Osteocyte (in vitro differentiated cells): ENCODE measurements at regions not wholly inside any gene's neighbourhood (a gene's known extent, or its start where the extent isn't known, plus 50 kb on each side); places are given as distances from the start of the nearest gene placed in this dataset.

Source experiments
- DNase-seq: peaks from one replicate; pipeline ENCODE4 v3.0.0; 2021; ENCODE audit warnings: mixed read lengths; ENCODE audit not compliant: unreplicated experiment; ENCODE audit errors: extremely low spot score
- H3K27ac Mint-ChIP-seq: one replicate; pipeline ENCODE4 v1.8.0; 2021; ENCODE audit warnings: mild to moderate bottlenecking, mixed read lengths; ENCODE audit not compliant: unreplicated experiment
- H3K27me3 Mint-ChIP-seq: one replicate; pipeline ENCODE4 v1.8.0; 2021; ENCODE audit warnings: mixed read lengths; ENCODE audit not compliant: unreplicated experiment
- H3K36me3 Mint-ChIP-seq: one replicate; pipeline ENCODE4 v1.8.0; 2021; ENCODE audit warnings: mixed read lengths; ENCODE audit not compliant: unreplicated experiment
- H3K4me1 Mint-ChIP-seq: one replicate; pipeline ENCODE4 v1.8.0; 2021; ENCODE audit warnings: mixed read lengths; ENCODE audit not compliant: unreplicated experiment
- H3K4me3 Mint-ChIP-seq: one replicate; pipeline ENCODE4 v1.8.0; 2021; ENCODE audit warnings: mild to moderate bottlenecking, moderate library complexity, mixed read lengths; ENCODE audit not compliant: unreplicated experiment
- H3K9me3 Mint-ChIP-seq: one replicate; pipeline ENCODE4 v1.8.0; 2021; ENCODE audit warnings: mixed read lengths; ENCODE audit not compliant: unreplicated experiment
- CTCF ChIP-seq: fragments of 200-600 bp; sonication (generic); IDR thresholded peaks from 2 replicates; pipeline ENCODE4 v1.5.0; 2021; ENCODE audit warnings: antibody characterized with exemption, mild to moderate bottlenecking, moderate library complexity

DNA sequence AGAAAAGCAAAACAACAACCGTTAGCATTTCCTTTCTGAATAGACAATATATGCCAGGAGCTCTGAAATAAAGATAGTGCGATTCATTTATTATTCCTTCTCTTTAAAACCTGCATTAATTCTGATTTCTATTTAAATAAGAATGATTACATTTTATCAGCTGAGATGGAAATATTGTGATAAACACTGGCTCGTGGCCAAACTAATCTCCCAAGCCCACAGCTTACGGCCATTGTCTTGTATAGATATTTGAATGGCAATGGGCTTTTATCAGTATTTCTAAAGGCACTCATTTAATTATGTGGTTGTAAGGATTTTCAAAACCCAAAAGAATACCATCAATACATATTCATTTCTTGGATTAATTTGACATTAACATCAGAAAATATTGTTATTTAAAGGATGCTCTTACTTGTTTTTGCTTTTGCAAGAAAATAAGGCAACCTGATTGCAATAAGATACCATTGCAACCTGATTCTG is 123.7 kb upstream of the IRX5 start:
- H3K27me3 Mint-ChIP-seq = no peaks in the 10 kb centered on the region
- H3K4me1 Mint-ChIP-seq = no peaks in the 10 kb centered on the region
- no peak for DNase-seq
- H3K4me3 Mint-ChIP-seq = no peak overlapping the region
- H3K36me3 Mint-ChIP-seq = no peaks in the 10 kb centered on the region
- no peaks in the 10 kb centered on the region for H3K9me3 Mint-ChIP-seq
- no peak for TF ChIP-seq CTCF
- H3K27ac Mint-ChIP-seq = no peak overlapping the region

GRCh38 chr16:54806378-54806777 is 124.3 kb upstream of the IRX5 start:
- no peaks in the 10 kb centered on the region for H3K27me3 Mint-ChIP-seq
- TF ChIP-seq CTCF = no peak
- H3K9me3 Mint-ChIP-seq = no peaks in the 10 kb centered on the region
- H3K36me3 Mint-ChIP-seq = no peaks in the 10 kb centered on the region
- no peak overlapping the region for H3K4me3 Mint-ChIP-seq
- no peaks in the 10 kb centered on the region for H3K4me1 Mint-ChIP-seq
- no peak overlapping the region for H3K27ac Mint-ChIP-seq
- no peak for DNase-seq

DNA sequence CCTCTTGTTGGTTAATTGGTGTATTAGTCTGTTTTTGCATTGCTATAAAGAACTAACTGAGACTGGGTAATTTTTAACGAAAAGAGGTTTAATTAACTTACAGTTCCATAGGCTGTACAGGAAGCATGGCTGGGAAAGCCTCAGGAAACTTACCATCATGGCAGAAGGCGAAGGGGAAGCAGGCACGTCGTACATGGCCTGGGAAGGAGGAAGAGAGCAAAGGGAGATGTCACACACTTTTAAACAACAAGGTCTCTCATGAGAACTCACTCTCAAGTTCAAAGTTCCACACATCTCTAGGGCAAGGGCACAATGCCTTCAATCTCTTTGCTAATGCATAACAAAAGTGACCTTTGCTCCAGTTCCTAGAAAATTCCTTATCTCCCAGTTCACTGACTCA is 125.0 kb upstream of the IRX5 start:
- Mint-ChIP-seq H3K36me3 (no peaks in the 10 kb centered on the region), H3K4me3 (no peak overlapping the region), H3K27ac (no peak overlapping the region), H3K9me3 (no peaks in the 10 kb centered on the region), H3K4me1 (no peaks in the 10 kb centered on the region), H3K27me3 (no peaks in the 10 kb centered on the region)
- DNase-seq = no peak
- TF ChIP-seq CTCF = no peak

DNA sequence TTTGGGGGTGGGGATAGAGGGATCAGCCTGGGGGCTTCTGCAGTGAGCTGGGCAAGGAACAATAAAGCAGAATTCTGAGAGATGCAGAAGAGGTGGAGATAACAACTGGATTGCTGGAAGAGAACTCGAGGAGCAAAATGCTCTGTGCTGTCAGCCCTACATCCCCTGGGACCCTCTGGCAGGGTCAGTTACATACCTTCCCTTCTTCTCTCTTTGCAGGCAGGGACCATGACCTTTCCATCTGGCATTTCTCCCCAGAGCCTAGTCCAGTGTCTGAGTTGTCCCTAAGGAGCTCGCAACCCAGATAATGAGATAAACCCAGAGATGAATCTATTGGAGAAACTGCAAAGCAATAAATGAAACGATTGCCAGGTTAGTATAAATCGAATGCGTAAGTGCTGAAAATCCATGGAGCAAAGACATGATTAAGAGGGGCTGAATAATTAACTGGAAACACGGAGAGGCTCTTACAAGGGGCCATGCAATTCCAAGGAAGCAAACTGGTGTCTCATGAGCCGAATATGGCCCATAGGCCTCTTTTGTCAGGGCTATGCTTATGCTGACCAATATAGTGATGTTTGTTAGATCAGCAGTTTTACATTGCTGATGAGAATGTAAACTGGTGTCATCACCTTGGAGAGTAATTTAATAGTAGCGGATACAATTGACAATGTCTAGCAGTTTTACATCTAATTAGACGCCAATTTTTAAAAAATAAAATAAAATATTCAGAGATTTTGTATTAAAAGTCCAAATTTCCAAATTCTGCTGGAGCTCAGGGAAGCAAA is 129.4 kb upstream of the IRX5 start:
- DNase-seq = no peak
- no peaks in the 10 kb centered on the region for H3K27me3 Mint-ChIP-seq
- H3K4me1 Mint-ChIP-seq = no peaks in the 10 kb centered on the region
- no peaks in the 10 kb centered on the region for H3K36me3 Mint-ChIP-seq
- H3K27ac Mint-ChIP-seq = no peak overlapping the region
- no peak for TF ChIP-seq CTCF
- no peaks in the 10 kb centered on the region for H3K9me3 Mint-ChIP-seq
- no peak overlapping the region for H3K4me3 Mint-ChIP-seq

- Mint-ChIP-seq H3K36me3 (no peaks in the 10 kb centered on the region), H3K27ac (no peak overlapping the region), H3K4me1 (no peaks in the 10 kb centered on the region), H3K27me3 (no peaks in the 10 kb centered on the region), H3K4me3 (no peak overlapping the region), H3K9me3 (no peaks in the 10 kb centered on the region)
- TF ChIP-seq CTCF = no peak
- no peak for DNase-seq
Observed at GRCh38 chr16:54798267-54798666, 132.4 kb upstream of the IRX5 start.
